HFF-Myc (cell line): ENCODE measurements at regions not wholly inside any gene's neighbourhood (a gene's known extent, or its start where the extent isn't known, plus 50 kb on each side); places are given as distances from the start of the nearest gene placed in this dataset.
"Not testable (repeated sequence)": the region's sequence is repeated elsewhere in the genome, so short reads cannot be mapped to it uniquely, and the experiment has no call there.

Experiments used
- DNase-seq: peaks from one replicate; pipeline ENCODE4 v3.0.0-alpha.2; 2011; ENCODE audit warnings: low read depth; ENCODE audit errors: extremely low read depth
- H3K4me3 ChIP-seq: replicated peaks from 2 replicates; pipeline ENCODE4 v1.5.1; 2011; ENCODE audit warnings: low read depth, mild to moderate bottlenecking, control low read depth, low read length
- CTCF ChIP-seq: IDR thresholded peaks from 2 replicates; pipeline ENCODE4 v1.5.1; 2012; ENCODE audit warnings: mild to moderate bottlenecking, low read depth, low read length, control low read depth; ENCODE audit errors: missing control alignments

DNA sequence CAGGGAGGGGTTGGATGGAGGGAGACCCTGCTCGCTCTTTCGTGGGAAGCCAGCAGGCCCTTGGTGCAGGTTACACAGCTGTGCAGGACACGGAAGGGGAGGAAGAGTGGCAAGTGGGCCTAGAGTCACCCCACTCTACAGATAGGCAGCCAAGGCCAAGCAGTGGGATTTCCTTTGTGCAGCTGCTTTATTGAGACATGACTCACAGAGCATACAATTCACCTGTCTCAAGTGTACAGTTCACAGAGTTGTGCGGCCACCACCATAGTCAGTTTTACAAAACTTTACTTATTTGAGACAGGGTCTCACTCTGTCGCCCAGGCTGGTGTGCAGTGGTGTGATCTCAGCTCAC lies 91.2 kb upstream of the CIBAR2 start:
- no peak for DNase-seq
- no peak overlapping the region for H3K4me3 ChIP-seq
- no peak for TF ChIP-seq CTCF

- no peak for TF ChIP-seq CTCF
- no peak overlapping the region for H3K4me3 ChIP-seq
- DNase-seq = no peak
Measured at GRCh38 chr16:85204242-85205010, 92.2 kb upstream of the CIBAR2 start.

- not testable (repeated sequence) for DNase-seq, H3K4me3 ChIP-seq
Measured at GRCh38 chr16:85205257-85205656, 93.0 kb upstream of the CIBAR2 start.

DNA sequence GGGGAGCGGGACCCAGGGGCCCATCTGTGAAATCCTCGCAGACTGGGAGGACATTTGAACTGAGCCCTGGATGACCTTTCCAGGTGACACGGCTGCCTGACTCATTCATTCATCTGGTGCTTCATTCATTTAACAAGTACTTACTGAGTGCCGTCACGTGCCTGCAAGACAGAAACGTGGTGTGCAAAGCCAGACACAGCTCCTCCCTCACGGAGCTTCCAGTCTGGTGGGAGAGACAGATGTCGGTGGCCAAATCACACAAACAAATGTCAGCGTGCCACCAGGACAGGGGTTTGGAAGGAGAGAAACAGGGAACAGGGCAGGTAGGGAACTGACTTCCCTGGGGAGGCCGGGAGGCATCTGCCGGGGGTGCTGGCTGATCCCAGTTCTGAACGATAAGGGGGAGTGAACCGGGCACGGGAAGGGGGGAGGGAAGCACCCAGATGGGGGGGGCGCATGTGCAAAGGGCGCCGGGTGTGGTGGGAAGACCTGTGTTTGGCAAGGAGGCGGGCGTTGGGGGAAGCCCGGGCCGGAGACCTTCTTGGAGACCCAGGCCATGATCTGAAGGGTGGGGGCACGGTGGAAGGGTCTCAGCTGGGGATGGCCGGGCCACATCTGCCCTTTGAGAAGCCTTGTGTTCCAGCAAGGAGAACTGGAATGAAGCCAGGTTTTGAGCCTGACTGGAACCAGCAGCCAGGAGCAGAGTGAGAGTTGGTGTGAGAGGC lies 93.6 kb upstream of the CIBAR2 start:
- TF ChIP-seq CTCF = no peak
- H3K4me3 ChIP-seq = no peak overlapping the region
- no peak for DNase-seq

DNA sequence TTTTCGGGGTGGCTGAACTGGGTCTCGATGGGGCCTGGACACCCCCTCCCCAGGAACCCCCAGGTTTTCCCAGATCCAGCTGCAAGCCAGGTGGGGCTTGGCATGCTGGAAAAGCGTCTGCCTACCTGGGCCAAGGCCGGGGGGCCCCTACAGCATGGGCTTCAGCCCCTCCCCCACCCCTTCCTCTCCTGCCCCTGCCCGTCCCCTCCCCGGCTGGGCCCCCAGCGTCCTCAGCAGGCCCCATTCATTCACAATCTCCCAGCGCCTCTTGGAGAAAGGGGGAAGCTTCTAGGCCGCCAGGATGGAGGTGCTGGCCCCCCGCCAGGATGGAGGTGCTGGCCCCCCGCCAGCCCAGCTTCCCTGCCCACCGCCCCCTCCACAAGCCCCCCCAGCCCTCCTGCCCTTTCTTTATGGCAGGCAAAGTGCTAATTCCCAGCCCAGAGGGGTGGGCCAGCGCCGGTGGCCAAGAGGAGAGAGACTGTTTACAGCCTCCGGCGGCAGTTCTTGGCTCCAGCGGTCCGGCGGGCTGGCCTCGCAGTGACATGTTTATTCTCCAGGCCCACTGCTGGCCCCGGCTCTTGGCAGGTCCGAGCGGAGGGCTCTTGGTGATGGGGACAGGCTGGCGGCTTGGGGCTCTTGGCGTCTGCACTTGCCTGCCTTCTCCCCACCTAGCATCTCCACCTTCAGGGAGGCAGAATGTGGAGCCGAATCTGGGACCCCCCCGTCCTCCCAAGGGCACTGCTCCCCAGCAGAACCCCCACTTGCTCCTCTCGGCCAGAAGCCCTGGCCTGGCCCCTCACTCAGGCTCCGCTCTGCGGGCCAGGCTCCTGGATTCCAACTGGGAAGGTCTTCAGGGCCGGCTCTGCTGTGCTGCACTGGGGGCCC lies 94.4 kb upstream of the CIBAR2 start:
- no peak overlapping the region for H3K4me3 ChIP-seq
- no peak for TF ChIP-seq CTCF
- DNase-seq = no peak

- DNase-seq = no peak
- TF ChIP-seq CTCF = no peak
- H3K4me3 ChIP-seq = no peak overlapping the region
Measured at GRCh38 chr16:85207357-85207921, 95.2 kb upstream of the CIBAR2 start.
